ENCODE measurements at regions not wholly inside any gene's neighbourhood (a gene's known extent, or its start where the extent isn't known, plus 50 kb on each side); places are given as distances from the start of the nearest gene placed in this dataset.

DNA sequence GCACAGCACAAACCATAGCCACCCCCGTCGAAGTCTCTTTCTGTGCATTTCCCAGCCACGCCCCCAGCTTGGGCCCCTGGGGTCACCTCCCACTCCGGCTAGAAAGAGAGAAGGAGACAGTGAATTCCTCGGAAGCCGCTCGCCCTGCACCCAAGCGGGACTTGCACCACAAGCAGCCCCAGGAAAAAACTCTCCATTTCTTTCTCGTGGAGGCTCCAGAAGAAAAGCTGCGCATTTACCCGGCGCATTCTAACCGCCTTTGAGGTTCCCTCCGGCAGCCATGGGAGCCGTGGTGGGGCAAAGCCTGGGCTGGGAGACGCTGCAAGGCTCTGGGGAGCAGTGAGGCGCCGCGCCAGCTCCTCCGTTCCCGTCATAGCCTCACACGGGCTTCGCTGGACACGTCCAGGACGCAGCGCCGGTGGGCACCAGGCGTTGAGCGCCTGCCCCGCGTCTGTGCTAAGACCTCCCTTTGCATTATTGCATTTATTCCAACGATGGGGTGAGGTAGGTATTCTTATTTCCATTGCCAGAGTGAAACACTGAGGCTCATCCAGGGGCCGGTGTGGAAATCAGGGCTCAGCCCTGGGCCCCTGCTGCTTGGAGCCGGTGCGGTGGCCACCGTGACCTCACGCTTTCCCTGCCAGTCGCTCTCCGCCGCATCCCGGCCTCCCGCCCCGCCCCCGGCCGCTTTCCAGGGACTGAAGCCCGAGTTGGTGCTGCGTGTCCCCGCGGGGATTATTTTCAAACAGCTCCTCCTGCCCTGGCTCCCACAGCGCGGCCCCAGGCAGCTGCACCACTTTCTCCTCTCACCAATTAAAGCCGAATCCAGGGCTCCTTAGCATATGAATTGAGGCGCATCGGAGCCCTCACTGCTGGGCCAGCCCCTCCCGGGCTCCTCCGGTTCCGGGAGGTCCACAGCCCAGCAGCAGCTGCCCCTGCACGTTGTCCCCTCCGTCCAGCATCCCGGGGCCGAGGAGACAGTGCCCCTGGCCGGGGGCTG is 148.3 kb upstream of the AFDN start:
- no peak for DNase-seq (ENCODE audit: low spot score)
- TF ChIP-seq, protein P1, sequence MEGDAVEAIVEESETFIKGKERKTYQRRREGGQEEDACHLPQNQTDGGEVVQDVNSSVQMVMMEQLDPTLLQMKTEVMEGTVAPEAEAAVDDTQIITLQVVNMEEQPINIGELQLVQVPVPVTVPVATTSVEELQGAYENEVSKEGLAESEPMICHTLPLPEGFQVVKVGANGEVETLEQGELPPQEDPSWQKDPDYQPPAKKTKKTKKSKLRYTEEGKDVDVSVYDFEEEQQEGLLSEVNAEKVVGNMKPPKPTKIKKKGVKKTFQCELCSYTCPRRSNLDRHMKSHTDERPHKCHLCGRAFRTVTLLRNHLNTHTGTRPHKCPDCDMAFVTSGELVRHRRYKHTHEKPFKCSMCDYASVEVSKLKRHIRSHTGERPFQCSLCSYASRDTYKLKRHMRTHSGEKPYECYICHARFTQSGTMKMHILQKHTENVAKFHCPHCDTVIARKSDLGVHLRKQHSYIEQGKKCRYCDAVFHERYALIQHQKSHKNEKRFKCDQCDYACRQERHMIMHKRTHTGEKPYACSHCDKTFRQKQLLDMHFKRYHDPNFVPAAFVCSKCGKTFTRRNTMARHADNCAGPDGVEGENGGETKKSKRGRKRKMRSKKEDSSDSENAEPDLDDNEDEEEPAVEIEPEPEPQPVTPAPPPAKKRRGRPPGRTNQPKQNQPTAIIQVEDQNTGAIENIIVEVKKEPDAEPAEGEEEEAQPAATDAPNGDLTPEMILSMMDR (IDR thresholded peaks at IDR 0.05; ENCODE audit: extremely low read depth, missing control alignments) = no peak

DNA sequence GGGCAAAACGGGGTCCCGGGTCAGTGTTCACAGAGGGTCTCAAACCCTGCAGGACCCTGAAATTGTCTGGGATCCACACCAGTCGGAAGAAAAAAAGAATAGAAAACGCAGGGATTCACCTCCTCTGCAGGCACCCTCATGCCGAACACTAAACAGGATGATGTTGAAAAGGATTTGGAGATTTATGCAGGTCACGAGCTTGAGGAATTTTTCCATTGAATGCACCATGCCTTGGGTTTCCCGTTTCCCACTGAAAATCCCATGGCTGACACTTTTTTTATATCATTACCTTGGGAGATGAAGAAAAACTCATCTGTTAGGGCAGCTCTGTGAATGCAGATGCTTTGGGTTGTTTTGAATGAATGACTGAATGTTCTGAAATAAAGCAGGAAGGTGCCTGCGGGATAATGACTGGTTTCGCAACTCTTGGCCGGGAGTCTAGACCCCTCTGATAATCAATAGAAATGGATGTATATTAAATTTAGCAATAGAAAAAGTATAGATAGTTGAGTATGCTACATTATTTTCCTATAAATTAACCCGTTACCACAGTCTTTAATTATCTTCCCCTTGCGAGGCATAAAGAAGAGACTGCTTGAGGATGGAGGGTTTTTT is 147.5 kb upstream of the AFDN start:
- DNase-seq (ENCODE audit: low spot score) = no peak
- TF ChIP-seq, protein P1 (IDR thresholded peaks at IDR 0.05; ENCODE audit: extremely low read depth, missing control alignments) = no peak

DNA sequence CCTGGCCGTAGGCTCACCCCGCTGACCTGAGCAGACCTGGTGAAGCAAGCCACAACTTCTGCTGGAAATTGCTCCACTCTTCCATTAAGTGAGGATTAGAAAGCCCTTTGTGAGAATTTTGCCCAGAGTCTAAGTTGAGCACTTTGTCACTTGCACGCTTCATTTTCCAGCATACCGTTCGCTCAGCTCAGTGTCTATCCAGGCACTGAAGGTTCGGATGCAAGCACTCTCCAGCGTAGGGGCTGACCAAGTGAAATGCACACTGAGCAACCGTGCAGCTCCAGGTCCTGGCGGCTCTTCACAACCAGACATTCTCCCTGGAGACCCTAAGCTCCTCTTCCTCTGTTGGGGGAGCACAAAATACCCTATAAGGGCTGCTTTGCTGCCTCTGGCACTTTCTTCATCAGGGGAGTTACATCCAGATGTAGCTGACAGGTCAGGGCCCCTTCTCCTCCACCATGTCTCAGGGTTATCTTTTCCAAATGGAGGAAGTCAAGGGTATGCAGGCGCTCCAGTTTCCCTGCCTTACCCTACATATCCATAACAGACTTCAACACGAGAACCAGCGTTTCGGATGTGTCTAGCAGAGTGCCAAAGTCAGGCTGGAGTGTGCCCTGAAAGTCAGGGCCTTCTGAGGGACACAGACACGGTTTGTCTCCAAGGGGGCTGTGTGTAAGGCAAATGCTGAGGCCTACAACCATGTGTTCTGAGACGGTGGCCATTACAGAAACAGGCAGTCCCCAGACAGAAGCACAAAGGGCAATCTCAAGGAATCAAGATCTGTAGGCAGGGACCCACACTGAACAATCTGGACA is 146.7 kb upstream of the AFDN start:
- TF ChIP-seq, protein P1 (IDR thresholded peaks at IDR 0.05; ENCODE audit: extremely low read depth, missing control alignments) = no peak
- DNase-seq (ENCODE audit: low spot score) = no peak

DNA sequence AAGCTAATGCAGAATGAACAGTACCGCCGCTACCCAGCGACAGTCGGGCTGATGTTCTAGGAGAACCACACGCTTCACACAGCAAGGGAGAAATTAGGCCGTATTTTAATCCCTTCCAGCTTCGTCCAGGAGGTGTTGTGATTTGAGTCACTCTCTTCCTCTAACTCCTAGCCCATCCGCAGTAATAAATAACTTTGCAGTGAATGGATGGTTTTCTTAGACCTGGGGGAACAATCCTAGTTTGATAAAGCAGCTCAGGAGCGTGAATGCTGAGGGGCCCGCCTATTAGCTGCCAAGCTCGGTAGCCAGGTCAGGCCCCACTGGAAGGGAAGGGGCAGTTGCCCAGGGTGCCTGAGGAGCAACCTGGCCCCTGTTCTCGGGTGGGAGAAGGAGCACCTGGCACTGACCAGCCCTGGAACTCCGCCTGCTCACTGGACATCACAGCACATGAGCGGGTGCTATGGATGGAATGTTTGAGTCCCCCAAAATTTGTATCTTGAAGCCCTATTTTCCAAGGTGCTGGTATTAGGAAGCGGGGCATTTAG is 146.0 kb upstream of the AFDN start:
- TF ChIP-seq, protein P1 (IDR thresholded peaks at IDR 0.05; ENCODE audit: extremely low read depth, missing control alignments) = no peak
- DNase-seq (ENCODE audit: low spot score) = no peak

DNA sequence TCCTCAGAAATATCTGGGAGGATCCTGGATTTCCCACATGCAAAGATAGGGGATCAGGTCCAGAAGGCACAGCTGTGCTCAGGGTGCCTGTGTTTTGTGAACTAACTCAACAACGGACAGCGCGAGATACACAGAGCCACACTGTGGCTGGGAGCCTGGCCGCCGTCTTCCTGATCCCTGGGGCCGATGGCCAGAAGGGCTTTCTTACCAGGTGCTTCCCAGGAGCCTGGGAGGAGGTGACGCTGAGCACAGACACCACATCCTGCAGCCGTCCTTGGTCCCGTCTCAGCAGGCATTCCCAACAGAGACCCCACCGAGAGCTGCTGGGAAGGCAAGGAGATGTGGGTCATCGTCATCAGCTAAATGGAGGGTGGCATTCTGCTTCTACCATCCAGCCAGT is 144.6 kb upstream of the AFDN start:
- TF ChIP-seq, protein P1 (IDR thresholded peaks at IDR 0.05; ENCODE audit: extremely low read depth, missing control alignments) = no peak

DNA sequence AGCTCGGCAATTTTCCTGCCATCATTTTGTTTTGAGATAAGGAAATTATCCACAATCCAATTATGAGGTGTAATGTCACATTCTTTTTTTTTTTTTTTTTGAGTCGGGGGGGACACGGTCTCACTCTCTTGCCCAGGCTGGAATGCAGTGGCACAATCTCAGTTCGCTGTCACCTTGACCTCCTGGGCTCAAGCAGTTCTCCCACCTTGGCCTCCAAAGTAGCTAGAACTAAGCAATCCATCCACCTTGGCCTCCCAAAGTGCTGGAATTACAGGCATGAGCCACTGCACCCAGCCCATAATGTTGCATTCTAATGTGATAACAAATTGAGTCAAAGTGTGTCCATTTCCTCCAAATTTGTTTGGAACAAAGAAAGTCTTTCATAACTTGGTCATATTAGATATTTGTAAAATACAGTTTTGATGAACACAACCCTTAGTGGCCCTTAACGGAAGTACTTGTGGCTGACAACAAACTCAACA is 144.1 kb upstream of the AFDN start:
- TF ChIP-seq, protein P1 (IDR thresholded peaks at IDR 0.05; ENCODE audit: extremely low read depth, missing control alignments) = no peak
- DNase-seq (ENCODE audit: low spot score) = no peak

More for the DNA sequence above, 144.6 kb upstream of the AFDN start:
- DNase-seq (ENCODE audit: low spot score) = no peak

Data from GM20000 (cell line).